Stimulated activated CD4-positive, alpha-beta T cell treated with anti-CD3 and anti-CD28 coated beads, Interleukin-1b, Interleukin-23, amount 100 ng/mL, for 48 hours (primary cell): ENCODE measurements at regions not wholly inside any gene's neighbourhood (a gene's known extent, or its start where the extent isn't known, plus 50 kb on each side); places are given as distances from the start of the nearest gene placed in this dataset.

Experiments used
- DNase-seq: peaks from one replicate; pipeline ENCODE4 v3.0.0-alpha.2; 2020

DNA sequence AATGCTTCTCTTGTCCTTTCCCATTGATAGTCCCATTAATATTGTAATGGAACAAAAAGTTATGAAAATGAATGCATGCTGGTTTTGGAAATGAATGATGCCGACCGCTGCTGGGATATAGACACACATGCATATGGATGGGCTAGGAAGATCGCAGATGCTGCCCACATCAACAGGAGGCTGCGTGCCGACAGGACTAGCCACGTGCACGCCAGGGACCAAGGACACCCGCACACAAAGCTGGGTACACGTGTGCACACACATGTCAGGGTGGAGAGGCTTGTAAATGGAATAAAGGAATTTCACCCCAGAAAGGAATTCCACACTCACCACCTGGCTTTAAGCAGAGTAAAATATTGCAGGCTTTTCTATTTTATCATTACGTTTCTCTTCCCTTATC, 153.8 kb upstream of the VASH1 start:
- DNase-seq = no peak

DNA sequence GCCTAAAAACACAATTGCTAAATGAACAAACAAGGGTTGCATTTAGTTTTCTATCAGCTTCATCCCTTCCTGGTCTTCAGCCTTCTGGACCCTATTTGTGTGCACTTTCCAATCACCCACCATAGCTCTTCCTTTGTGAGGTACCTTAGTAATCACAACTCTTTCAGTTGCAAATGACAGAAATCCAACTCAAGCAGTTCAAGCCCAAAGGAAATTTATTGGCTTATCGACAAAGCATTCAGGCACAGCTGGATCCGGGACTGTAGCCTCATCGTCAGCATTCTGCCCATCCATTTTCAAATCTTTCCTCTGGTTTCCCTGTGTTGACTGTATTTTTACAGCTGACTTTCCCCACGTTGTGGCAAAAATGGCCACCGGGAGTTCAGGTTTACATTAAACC, 148.6 kb upstream of the VASH1 start:
- no peak for DNase-seq

DNA sequence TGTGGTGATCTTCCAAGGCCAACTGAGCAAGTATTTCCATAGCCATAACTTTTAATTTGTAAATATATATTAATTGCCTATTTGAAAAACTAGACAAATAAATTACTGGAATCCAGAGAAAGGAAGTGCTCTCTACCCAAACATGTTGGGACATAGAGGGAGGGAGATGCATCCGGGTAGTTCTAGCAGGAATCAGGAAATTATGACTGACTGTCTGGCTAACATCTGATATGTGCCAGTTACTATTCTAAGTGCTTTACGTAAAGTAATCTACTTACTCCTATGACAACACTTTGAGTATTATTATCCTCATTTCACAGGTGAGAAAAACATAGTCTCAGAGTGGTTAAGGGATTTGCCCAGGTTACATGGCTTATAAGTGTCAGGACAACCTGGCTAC, 147.7 kb upstream of the VASH1 start:
- no peak for DNase-seq

DNA sequence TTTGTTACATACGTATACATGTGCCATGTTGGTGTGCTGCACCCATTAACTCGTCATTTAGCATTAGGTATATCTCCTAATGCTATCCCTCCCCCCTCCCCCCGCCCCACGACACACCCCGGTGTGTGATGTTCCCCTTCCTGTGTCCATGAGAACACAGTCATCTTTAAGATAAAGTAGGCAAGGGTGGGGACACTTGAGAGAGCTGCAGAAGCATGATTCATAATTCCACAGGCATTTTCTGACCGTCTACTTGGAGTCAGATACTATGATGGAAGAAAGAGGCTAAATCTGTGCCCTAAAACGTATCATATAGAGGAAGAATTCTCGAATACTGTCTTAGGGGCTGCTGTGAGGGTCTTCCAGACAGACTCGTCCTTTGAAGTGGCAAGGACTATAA, 145.9 kb upstream of the VASH1 start:
- no peak for DNase-seq

DNA sequence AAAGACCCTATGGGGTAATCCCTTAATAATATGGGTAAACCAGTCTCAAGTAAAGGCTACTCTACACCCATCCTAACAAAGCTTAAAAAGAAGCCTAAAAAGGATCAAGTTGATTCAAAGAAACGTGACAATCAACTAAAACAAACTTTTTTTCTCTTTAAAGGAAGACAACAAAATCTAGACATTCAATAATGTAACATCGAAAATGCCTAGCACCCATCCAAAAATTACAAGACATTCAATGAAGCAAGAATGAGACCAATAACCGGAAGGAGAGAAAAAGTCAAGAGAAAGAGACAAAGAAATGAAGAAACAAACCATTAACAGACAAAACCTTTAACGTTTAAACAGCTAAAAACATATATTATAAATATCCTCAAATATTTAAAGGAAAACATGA, 143.8 kb upstream of the VASH1 start:
- no peak for DNase-seq

DNA sequence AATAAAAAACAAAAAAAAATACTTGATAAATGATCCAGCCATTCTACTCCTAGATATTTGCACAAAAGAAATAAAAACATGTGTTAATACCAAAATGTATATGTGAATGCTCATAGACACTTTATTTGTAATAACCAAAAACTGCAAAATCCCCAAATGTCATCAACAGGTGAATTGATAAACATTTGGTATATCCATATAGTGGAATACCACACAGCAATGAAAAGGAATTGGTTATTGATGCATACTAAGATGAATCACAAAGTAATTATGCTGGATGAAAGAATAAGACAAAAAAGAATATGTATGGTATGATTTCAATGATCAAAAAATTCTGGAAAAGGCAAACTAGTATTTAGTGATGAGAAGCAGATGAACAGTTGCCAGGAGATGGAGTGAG, 124.7 kb upstream of the VASH1 start:
- DNase-seq = no peak

DNA sequence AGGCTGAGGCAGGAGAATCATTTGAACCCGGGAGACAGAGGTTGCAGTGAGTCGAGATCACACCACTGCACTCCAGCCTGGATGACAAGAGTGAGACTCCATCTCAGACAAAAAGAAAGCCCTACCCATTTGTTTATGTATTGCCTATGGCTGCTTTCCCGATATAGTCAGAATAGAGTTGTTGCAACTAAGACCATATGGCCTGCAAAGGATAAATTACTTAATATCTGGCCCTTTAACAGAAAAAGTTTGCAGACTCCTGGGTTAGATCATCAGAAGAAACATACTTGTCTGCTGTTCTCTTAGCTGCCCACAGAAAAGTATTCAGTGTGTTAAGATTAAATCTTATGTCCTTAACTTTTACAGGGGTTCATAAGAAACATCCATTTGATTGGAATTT, 122.4 kb upstream of the VASH1 start:
- no peak for DNase-seq

DNA sequence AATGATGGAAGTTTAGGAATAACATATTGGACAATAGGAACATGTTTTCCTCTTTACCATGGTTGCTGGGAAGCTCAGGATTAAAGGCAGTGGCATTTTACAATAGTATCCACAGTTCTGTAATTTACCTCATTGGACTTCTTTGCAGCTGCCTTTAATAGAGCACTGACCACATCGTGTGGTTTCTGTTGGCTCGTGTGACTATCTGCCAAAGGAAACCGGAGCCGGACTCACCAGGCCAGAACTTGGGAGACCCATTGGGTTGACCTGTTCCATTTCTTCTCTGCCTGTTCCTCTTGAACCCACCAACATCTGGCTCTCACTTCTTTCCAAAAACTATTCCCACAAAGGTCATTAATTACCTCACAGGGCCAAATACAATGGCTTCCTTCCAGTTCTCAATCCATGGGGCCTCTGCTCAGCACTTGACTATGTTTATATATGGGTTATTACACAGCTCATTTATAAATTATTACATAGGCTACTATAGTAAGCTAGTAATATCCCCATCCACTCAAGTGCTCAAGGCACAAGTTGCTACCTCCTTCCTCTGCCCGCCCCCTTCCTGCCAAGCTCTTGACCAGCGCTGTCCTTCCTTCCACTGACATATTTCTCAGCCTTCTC, 121.5 kb upstream of the VASH1 start:
- no peak for DNase-seq

DNA sequence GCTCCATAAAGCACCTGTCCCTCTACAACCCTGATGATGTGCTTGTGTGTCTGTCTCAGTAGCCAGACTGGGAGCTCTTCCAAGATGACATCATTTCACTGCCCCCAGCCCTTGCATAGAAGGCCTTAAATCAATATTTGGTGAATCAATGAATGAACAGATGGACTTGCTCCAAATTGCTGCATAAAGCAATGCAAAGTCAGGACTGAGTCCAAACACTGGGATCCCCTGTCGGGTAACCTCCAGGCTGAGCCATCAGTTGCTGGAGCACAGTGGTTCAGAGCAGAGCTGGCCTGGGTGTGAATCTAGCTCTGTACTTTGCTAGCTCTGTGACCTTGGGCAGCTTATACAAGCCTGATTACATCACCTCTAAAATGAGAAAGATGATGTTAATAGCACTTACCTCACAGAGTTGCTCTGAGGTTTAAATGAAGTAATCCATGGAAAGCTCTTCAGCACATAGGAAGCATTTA, 120.3 kb upstream of the VASH1 start:
- no peak for DNase-seq

DNA sequence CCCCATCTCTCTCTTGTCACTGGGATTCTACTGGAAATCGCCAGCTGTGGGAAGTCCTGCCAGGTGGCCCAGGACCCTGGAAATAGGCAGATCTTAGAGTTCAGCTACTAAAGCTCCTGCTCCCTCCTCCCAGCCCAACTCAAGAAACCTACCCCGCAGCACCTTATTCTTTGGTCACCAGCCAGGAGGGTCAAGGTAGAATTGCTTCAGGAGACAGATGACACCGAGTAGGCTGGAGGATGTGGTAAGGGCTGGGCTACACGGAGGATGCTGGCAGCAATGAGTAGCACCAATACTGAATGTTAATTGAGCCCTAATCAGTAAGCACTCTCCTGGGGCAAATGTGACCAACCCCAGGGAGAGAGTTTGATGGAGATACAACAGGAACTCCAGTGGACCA, 119.7 kb upstream of the VASH1 start:
- DNase-seq = no peak

DNA sequence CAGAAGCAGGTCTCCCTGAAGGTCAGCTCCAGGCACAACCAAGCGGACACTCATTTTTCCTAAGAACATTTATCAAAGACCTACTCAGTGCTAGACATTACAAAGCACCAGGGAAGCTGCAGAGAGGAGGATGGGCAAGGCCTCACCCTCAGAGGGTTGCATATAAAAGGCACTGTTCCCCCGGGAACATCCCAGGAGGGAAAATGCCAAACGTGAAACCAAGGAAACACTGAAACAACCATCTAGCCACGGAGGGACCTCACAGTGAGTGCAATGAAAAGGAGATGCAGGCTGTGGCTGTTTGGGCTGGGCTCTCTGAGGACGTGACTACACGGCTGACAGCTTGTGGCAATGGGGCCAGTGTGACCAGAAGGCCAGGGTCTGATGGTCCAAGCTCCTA, 117.4 kb upstream of the VASH1 start:
- no peak for DNase-seq

DNA sequence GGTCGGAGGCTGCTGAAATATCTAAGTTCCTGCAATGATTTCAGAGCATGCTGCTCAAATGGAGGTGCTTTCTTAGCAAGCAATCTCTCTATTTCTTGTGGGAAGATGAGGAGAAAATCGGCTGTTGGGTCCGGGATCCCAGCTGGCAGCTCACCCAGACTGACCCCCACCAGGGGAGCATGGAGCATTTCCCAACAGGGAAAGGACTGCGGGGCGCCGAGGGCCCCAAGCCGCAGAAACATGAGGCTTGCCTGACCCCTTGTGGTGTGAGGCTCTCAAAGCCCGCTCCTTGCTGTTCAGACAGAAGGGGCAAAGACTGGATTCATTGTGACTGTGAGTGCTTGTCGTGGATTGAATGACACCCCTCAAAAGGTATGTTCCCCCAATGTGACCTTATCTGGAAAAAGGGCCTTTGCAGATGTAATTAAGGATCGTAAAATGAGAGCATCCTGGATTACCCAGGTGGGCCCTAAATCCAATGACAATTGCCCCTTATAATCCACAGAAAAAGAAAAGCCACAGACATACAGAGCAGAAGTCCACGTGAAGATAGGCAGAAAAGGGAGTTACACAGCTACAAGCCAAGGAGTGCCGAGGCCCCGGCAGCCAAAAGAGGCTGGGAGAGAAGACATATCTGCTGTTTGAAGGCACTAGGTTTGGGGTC, 116.3 kb upstream of the VASH1 start:
- peak; percentile 2 for DNase-seq

DNA sequence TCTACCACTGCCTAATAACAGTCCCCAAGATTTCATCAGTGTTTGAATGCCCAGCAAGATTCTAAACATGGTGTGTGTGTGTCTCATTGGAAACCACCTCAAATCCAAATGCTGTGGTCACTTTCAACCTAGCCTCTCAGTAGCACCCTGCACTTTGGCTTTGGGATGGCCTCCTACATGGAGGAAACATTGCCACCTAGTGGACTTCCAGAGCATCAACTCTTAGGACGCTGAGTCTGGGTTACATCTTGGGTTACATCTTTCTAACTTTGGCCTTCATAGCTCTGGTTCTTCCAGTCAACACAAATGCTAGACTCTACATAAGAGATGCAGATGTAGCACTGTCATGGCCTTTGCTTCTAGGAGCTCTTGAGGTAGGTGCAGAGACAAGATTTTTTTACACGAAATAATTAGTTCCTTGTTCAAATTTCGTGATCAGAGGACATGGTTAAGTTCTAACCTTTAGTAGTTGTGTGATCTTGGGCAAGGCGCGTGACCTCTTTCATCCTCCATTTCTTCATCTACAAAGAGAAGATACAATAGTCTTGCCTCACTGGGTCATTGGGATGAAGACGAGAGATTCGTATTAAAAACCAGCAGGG, 113.5 kb upstream of the VASH1 start:
- peak; percentile 5 for DNase-seq

DNA sequence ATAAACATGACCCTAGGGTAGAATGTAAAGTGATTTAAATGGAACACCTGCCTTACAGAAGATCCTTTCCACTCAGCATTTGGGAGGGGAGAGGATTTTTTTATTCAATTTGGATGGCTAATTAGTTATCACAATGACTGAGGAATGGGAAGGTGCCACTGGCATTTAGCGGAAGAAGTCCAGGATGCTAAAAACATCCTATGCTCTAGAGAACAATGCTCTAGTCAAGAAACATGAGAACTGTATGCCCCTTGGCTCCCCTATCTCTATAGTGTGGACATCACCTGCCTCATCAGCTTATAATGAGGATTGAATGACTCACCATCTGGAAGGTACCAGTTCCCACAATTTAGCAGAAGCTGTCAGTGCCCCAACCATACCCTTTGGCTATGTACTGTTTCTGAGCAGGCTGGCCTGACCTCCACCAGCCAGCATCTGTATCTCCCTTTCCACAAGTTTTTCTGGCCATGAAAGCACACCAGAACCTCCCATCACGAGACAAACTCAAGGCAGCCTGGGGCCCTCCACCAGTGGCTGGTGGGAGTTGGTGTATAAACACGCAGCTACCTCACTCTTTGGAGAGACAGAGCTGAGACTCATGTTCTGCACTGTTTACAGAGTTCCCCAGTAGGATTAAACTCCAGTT, 109.7 kb upstream of the VASH1 start:
- no peak for DNase-seq

DNA sequence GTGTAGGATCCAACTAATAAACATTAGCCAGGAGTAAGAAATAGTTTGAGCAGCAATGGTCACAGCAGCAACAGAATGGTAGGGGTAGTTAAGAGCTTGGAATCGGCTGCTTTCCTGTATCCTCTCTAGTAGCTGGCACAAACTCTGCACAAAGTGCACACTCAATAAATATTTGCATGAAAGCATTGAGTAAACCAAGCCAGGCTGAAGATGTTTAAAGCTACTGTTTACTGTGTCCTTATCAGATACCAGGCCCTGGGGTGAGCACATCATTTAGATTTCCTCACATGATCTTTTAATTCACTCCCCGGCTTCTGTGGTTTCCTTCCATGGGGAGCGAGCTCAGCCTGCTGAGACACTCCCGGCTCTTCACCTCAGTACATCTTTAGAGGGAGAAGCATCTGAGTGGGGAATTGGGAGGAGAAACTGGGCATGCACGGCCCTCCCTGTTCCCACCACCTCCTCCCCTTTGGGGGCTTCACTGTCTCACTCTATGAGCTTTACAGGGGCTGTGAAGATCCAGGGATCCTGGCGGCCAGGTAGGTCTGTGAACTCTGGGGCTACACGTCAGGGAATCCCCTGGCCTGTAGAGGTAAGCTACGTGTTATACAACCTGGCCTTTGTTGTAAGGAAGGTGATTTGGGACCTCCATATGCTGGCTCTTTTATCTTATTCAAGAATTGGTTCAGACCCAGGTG, 107.2 kb upstream of the VASH1 start:
- DNase-seq = no peak

DNA sequence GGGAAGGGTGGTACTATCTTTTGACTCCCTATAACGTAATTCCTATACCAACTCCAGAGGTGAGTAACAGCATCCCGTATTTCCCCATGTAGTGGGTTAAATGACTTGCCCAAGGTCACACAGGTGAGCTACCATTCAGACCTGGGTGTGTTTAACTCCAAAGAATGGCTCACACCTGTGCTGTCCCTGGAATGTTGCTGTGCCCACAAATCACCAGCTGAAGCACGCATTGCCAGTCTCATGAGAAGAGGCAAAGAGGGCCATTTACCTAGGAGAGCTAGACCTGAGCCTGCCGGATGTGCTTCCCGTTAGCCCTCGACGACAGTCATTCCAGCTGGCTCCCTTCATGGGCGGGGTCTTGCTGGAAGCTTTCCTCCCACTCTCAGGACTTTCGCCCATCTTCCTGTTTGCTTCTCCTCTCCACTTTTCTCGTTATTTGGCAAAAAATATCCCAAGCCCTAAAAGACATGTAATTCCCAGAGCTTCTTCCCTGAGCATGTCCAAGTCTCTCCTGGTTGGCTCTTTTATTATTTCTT, 106.6 kb upstream of the VASH1 start:
- no peak for DNase-seq

DNA sequence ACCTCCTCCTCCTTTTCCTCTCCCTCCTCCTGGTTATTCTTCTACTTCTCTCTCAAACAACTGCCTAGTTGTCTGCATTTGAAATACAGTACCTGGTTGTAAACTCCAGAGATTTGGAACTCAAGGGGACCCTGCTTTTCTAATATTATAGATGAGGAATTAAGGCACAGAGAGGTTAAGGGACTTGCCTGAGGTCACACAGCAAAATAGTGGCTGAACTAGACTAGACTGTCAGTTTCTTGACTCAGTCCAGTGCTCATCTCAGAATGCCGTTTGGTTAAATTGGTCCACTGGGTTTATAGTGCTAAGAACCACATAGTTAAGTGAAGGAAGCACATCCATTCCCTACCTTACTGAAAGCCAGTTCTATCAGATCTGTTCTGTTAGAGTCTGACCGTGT, 105.9 kb upstream of the VASH1 start:
- DNase-seq = no peak

DNA sequence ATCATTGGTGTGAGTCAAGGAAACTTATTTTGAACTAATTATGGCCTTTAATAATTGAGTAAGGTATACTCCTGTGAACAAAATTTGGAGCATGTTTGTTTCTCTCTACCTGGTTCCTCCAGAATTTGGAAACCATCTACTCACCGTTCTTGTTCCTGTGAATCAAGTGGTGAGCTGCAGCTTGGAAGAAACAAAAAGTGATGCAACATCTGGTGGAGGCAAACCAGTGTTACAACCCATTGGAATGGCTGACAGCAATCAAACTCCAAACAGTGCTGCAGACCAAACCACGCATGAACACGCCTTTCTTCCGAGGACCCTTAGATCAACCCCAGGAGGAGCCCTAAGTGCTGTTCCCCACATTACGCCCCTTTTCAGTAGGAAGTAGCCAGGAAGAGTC, 104.7 kb upstream of the VASH1 start:
- DNase-seq = no peak

DNA sequence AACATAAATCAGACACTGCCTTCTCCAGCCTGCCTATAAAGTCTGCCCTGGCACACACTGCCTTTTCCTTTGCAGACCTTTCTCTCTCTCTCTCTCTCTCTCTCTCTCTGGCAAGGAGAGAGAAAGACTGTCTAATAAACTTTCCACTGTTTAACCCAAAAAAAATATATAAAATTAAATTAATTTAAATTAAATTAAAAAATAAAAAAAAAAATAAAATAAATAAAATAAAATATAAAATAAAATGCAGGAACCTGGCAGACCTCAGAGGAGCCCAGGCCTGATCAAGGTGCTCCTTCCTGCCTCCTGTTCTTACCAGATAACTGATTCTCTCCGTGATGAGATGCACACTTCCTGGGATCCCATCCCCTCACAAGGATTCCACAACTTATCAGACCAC, 103.9 kb upstream of the VASH1 start:
- DNase-seq = no peak

DNA sequence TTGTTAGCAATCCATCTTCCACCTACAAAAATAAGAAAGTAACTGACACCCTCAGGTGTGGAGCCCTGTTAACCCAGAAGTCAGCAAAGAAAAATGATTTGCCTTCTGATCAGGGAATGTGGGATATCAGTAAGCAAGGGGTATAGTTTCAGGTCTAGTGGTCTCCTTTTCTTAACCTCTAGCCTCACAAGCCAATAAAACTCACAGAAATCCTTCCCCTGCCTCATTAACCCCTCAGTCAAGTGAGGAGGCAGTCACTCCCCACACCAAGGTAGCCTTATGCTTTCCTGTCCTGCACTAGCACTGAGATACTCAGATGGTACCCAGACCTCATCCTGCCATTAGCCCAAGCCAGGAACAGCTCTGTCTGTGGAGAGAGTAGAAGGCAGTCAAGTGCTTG, 103.4 kb upstream of the VASH1 start:
- DNase-seq = no peak

DNA sequence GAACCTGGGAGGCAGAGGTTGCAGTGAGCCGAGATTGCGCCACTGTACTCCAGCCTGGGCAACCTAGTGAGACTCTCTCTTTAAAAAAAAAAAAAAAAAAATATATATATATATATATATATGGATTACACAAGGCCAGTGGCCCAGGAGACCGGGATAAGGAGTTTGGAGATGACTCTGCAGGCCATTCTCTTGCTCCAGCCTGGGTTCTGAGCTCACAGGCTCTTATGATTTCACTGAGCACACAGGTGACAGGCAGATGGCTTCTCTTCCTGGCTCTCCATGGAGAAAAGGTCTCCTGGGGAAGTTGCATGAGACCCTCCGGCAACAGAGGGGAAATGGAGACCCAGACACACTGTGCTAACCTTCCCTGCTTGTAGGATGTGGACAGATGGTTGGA, 98.7 kb upstream of the VASH1 start:
- no peak for DNase-seq

DNA sequence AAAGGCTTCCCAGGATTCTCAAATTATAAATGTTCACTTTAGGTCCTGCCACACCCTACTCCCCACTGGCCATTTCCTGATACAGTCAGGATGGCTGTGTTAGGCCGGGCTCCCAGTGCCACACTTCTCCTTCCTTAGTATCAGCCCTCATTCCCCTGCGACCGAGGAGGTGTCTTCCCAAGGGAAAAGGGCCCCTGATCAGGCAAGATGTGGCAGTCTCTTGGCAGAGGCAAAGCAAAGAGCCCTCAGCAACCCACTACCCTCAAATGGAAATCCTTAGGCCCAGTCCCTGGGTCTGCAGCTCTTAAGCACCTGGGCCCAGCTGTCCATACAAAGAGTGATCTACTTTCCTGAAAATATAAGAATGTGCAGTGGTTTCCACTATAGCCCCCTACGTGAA, 96.5 kb upstream of the VASH1 start:
- no peak for DNase-seq

DNA sequence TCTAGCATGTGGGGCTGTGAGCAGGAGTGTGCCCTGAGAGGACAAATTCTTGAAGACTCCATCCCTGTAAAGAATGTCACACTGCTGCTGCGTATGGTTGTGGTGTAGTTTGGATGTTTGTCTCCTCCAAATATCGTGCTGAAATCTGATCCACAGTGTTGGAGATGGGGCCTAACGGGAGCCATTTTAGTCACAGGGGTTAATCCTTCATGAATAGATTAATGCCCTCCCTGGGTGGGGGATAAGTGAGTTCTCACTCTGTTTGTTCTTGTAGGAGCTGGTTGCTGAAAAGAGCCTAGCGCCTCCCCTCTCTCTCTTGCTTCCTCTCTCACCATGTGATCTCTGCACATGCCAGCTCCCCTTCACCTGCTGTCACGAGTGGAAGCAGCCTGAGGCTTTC, 94.5 kb upstream of the VASH1 start:
- DNase-seq = no peak
